Hematopoietic multipotent progenitor cell treated with erythropoietin and hydrocortisone succinate and interleukin-3 and kit ligand, for 8 days (in vitro differentiated cells): ENCODE measurements at regions not wholly inside any gene's neighbourhood (a gene's known extent, or its start where the extent isn't known, plus 50 kb on each side); places are given as distances from the start of the nearest gene placed in this dataset.

Experiments used
- DNase-seq: peaks from one replicate; pipeline ENCODE4 v3.0.0-alpha.2; 2015

DNA sequence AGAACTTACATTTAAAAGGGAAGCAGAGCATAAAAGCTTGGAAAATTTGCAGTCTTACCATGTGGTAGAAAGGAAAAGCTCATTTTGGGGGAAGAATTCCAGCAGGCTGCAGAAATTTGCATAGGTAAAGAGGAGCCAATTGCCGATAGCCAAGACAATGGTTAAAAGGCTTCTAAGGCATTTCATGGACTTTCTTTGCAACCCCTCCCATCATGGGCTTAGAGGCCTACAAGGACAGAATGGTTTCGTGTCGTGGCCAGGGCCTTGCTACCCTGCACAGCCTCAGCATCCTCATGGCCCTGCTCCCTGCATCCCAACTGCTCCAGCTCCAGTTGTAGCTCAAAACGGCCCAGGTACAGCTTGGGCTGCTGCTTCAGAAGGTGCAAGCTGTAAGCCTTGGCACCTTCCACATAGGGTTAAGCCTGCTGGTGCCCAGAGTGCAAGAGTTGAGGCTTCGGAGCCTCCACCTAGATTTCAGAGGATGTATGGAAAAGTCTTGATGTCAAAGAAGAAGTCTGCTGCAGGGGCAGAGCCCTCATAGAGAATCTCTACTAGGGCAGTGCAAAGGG, 420.3 kb downstream of the PCDH17 start:
- DNase-seq, result no peak

DNA sequence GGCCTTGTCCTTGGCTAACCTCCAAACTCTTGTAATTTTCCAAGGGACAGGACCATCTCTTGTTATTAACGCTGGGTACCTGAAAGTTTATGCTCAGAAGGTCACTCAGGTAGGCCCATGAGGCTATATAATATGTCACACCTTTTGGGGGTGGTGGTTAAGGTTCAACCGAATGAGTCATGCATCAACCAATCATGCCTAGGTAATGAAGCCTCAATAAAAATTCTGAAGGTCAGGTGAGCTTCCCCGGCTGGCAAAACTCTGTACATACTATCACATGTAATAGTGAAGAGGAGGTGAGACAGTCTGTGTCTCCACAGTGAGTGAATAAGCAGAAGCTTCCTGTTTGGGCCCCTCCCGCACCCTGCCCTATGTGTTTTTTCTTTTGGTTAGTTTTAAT, 424.9 kb downstream of the PCDH17 start:
- DNase-seq, result no peak

DNA sequence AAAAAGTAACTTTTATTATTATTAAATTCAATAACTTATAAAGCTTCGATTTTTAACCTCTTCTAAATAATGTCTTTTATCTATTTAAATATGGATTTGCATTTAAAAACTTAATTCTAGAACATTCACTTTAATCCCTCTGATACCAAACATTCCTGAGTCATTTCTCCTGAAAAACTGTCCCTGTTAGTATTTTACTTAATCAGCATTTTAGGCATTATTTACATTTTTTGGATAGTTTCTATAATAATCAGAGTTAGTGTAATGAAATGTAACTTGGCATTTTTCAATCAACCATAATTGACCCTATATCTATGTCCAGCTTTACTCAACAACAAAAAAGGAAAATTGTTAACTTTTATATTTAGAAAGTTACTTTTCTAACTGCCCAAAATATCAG, 428.1 kb downstream of the PCDH17 start:
- no peak for DNase-seq

DNA sequence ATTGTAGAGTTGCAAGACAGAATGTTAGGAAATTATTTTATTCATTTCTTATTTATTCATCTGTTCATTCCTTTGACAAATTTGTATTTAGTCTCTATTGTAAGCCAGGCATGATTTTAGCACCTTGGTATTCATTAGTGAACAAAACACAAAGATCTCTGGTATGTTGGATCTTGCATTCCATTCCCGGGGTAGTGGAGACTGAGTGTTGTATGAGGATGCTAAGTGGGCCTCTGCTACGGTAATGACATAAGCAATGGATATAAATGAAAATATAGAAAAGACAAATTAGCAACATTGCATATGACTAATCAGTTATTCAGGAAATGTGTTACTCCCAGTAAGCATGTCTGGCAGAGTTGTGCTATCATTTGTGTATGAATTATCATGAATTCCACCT, 449.3 kb downstream of the PCDH17 start:
- DNase-seq, result no peak

DNA sequence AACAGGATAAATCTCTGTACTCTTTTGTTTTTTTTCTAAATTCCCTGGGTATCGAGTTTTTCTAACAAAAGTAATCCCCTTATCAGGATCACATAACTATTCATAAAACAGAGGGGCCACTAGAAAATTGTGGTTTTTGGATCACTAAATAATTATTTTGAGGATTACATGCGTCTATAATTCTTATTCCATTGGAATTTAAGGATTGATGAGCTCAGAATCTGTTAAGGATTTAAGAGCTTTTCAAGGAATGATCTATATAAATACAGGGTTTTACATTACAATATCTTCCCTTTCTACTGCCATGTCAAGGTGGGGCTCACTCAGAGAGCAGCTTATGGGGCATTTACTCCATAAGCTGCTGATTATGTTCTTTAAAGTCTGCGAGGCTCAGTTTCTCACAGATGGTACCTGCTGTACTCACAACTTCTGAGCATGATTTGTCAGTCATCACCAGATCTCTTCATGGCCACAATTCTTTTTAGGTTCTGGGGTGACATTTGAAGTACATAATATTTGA, 449.8 kb downstream of the PCDH17 start:
- no peak for DNase-seq

DNA sequence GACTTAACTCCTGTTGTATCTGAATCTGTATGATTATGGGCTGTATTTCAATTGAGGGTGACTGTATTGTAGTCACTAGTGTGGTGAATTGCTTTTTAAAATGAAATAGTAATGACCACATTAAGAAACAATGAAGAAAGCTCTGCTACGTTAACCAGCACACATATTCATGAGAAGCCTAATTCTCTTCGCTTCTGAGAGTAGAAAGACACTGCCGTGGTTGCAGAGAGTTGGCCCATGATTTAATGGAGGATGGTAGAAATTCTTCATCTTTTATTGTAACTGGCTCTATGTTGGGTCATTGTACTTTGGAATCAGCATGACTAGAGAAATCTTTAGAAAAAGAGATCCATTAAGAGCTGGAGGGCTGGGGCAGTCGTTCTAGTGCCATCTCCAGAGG, 451.5 kb downstream of the PCDH17 start:
- no peak for DNase-seq

DNA sequence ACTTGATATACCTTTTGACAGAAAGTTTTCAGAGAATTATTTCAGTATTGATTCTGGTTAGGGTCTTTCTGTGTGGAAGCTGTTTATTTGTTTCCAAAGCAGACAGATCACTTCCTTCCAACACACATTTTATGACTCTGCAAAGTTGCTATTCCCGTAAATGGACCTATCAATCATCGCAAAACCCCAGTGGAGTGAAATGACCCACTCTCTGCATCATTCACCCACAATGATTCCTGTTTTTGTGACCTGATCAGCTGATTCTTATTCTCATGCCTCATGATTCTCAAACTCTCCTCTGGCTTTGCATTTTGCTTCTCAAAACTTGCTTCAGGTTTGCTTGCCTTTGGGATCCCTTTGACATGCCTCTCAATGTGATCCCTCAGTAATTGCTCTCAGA, 453.7 kb downstream of the PCDH17 start:
- no peak for DNase-seq

DNA sequence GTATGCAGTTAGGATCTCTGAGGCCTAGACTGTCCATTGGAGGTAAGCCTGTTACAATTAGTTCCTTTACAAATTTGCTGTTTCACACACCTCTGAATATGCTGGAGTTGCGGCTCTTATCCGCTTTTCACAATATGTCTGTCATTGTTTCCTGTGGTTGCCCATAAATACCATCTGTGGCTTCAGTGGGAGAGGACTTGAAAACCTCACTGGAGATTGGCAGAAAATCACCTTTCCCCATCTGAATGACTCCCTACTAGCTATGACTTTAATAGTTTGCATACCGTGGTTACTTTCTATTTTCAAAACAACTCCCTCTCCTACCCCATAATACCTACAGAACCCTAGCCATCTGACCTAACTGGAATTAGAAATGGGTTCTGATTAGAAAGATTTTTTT, 454.3 kb downstream of the PCDH17 start:
- peak; percentile 1 for DNase-seq

DNA sequence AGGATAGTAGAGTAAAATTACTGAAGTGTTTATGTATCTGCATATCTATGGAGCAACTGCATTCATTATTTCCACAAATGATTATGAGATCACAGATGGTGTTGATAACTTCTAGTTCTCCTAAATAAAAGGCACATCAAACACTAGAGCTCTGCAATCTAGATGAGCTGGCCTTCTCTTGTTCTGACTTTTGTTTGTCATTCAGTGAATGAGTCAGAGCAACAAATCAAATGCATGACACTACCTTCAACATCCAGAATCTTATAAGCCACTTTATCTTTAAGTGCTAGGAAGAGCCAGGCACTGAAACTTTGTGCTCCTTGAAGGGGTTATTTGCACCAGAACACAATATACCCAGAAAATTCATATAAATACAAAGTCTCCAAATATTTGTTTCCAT, 456.0 kb downstream of the PCDH17 start:
- no peak for DNase-seq

DNA sequence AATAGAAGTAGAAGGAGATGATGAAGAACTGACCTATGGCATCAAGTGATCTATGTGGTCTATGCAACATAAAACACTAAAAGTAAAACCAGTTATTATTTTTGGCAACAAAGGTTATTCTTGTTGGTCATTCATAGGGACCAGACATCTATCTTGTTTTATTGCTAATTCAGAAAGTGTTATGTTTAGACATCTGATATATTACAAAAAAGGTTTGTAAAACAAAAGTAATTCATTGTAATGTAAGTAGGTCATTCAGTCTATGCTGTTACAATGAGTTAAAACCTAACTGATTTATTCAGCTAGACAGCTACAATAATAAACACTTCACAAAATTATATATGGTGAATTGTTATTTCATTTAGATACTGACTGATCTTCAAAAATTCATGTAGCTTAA, 461.9 kb downstream of the PCDH17 start:
- DNase-seq, result no peak

DNA sequence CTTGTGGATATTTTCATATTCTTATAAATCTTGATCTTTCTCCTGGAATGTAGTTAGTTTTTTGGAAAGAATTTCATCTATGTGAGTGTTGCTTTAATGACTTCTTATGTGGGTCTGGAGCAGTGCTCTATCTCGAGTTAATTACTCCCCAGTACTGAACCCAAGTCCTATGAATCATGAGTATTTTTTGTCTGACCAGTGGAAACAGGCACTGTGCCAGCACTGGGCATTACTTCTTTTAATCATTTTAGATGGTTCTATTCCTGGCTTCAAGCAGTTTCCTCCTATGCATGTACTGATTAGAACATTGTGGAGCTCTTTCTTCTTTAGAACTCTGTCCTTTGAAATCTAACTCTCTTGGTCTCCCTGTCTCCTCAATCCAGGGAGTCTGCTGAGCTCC, 466.3 kb downstream of the PCDH17 start:
- no peak for DNase-seq

DNA sequence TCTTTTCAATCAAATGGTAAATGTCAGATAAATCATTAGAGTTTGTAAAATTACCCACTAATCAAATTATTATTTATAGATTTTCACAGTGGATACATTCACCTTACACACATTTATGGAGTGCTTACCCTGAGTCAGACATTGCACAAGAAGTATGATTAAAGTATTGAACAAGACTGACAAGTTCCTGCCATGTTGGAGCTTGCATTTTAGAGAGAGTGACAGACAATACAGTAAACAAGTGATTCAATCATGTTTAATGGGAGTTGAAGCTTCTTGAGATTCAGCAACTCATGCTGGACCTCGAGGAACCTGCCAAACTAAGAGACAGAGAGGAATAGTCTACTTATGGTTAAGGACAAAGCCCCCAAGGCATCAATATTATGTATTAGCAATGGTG, 487.8 kb downstream of the PCDH17 start:
- DNase-seq, result no peak

DNA sequence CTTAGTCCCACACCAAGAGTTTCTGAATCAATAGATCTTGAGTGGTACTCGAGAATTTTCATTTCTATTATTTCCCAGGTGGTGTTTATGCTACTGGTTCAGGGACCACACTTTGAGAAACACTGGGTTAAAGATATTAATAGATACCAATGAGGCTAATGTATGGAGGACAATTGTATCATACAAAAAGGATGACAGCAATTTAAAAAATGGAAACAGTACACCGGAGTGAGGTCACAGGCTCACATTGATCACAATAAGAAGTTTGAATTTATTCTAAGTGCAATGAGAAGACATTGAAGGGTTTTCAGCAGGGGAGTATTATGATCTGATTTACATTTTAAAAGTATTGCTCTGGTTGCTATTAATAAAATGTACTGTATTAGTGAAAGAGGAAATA, 488.3 kb downstream of the PCDH17 start:
- DNase-seq, result no peak

DNA sequence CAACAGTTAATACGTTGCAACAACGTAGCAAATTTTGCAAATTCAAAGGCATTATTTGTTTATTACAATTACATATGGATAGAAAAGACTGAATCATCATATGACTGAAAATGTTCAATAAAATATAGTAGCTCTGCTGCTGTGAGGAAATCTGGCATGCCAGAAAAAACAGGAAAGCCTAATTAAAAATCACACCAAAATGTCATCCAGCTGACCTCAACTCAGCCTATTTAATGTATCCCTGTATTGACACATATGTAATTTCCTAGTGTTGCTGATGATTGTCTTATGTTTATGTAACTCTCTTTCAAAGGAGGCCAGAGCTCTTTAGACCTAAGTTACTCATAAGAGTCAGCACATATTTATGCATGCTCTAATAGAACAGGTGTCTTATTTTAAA, 495.0 kb downstream of the PCDH17 start:
- DNase-seq, result no peak

DNA sequence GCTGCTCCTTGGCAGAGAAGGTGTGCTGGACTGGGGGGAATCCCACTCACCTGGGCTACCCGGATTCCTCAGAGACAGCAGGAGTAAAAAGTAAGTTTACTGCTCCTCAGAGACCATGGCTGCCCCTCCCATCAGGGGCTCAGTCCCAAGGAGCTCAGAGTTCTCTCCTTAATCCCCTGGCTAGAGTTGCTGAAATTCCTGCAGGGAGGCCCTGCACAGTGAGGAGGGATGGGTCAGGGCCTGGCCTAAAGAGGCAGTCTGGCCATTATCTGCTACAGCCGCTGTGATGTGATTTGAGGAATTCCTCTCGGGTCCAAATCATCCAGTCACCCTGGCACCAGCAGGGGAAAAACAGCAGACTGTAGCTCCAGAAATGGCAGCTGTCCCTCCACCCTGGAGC, 502.5 kb downstream of the PCDH17 start:
- DNase-seq, result no peak

DNA sequence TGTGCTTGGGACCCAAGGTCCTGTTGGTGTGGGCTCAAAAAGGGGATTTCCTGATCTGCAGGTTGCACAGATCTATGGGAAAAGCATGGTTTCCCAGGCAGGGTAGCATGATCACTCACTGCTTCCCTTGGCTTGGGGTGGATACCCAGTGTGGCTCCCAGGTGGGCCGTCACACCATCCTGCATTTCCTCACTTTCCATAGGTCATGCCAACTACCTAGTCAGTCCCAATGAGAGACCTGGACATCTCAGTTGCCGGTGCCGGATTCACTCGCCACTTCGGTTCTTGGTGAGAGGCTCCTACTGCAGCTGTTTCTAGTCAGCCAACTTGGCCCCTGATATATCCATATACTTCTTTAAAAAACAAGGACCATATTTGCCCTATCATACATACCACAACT, 503.0 kb downstream of the PCDH17 start:
- no peak for DNase-seq

DNA sequence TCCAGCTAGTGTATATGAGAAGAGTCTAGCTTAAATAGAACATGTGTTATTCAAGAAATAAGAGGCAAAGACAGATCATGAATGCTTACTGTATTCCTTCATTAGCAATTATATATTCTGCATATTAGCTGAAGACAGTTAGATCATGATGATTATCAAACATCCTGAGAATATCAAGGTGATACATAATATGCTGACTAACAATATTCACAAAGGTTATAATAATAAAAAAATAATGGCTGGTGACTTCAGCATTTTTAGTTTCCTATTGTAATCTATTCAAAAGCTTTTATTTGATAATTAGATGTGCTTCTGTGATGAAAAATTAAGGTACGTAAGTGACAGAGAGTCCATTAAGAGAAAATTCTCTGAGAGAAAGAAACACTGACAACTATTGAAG, 511.4 kb downstream of the PCDH17 start:
- DNase-seq, result no peak

DNA sequence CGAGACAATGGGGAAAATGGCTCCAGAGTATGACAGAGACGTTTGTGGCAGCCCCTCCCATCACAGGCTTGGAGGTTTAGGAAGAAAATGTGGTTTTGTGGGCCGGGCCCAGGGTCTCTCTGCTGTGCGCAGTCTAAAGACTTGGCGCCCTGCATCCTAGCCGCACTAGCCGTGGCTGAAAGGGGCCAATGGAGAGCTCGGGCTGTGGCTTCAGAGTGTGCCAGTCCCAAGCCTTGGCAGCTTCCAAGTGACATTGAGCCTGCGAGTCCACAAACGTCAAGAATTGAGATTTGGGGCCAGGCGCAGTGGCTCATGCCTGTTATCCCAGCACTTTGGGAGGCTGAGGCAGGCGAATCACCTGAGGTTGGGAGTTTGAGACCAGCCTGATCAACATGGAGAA, 513.1 kb downstream of the PCDH17 start:
- DNase-seq, result no peak

DNA sequence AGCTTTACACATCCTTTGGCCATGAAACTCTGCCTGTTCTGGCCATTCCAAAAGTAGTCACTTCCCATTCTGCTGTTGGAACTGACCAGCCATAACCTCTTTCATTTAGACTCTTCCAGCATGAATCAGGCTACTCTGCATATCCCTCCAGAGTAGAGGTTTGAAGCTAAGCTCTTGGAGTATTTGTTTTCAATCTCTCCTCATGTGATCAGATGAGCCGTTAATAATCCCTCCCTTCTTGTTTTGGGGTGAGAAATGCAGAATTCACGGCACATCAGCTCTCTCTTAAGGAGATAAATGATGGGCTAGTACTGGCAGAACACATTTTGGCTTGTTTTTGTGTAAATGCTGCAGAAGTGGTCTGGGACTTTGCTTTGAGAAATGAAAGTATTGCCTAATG, 519.9 kb downstream of the PCDH17 start:
- no peak for DNase-seq

DNA sequence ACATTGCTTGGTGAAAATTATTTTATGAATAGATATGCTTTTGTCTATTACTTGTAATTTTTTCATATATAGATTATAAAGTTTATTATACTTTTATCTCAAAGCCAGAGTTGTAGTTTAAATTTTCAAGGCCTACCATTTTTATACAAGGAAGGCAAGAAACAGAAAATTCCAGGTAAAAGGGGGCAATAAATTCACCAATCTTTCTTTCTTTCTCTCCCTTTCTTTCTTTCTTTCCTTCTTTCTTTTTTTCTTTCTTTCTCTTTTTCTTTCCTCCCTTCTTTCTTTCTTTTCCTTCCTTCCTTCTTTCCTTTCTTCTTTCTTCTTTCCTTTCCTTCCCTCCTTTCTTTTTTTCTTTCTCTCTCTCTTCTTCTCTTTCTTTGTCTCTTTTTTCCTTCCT, 529.4 kb downstream of the PCDH17 start:
- no peak for DNase-seq

DNA sequence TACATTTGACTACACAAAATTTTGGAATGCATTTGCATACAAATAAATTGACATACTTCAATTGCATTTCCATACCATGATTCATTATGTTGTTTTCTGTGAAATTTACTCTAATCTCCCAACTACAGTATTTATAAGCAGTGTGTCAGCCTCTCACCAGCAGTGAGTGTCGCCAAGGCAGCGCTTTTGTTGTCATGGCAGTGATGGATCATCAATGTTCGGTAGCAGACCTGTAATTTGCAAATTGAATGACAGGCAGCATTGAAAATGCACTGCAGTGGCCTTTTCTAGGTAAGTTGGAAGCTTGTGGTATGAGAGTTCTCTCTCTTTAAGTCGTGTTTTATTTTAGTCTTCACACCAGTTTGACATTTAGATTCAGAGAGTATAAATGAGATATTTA, 534.1 kb downstream of the PCDH17 start:
- no peak for DNase-seq

DNA sequence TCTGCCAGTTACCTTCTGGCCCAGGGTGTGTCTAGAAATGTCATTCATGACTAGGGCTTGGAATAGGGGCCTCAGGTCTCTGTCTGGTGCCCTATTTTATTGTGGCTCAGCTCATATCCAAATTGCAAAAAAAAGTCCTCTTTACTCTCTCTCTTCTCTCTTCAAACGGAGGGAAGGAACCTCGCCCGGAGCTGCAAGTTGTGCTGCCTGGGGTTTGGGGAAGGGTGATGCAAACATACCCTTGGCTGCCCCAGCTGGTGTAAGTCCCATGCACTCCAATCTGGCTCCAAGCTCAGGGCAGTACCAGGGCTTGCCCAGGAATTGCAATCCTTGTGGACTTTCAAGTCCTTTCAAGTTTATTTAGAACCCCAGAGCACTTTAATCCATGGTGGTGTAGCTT, 549.6 kb downstream of the PCDH17 start:
- DNase-seq, result no peak

DNA sequence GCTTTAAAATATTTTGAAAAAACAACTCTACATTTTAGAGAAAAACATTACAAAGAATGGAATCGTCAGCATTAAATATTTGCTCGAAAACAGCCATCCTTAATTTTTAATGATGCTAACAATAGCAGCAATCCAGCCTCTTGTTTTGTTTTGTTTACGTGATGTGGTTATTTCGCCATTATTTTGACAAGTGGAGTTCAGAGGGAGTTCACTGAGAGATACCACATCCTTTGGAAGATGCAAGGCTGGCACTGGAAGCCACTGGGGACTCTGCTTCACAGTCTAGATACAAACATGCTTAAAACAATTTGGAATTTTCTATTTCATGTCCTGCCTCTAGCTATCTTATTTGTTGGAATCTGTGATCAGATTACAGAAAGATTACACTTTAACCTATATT, 556.3 kb downstream of the PCDH17 start:
- DNase-seq, result no peak

DNA sequence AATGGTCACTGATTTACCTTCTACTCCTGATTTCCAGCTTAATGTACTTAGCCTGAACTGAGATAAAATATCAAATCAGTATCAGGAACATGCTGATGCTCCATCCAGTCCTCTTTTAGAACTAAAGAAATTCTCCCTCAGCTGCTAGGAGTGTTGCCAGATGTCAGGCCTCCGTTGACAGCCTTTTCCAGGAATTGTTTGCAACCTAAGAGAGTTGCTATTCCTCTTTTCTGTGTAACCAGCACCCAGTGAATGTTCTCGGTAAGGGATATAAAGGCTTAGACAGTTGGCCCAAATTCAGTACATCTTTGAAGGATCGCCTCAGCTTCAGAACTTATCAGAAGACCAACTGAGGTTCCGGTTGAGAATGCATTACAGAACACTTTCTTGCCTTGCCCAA, 559.0 kb downstream of the PCDH17 start:
- no peak for DNase-seq

DNA sequence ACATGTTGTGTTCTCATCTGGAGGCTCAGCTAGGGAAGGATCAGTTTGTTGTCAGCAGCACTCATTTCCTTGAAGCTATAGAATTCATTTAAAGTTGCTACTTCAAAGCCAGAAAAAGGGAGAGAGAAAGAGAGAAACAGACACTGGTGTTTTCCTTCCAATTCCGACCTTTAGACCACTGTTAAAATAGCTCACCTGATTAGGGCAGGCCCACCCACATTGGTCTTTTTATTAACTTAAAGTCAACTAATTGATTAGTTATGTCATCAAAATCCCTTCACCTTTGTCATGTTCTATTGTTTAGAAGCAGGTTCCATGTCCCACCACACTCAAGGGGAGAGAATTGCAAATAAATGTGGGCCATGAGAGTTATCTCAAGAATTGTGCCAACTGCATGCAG, 560.2 kb downstream of the PCDH17 start:
- no peak for DNase-seq

DNA sequence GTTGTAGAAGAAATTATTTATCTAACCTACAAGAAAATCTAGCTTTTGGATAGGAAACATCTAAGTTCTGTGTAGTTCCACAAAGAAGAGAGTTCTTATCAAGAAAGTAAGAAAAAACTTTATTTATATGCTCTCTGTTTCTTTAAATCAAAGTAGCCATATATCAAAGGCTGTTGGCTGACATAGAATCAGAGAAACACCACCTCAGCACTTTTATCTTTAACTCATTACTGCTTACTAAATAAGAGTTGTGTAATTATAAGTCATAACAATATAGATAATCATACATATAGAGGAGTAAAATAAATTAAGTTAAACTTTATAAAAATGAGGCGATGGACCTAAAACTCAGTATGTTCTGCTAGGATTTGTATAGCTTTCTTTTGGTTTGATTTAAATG, 570.6 kb downstream of the PCDH17 start:
- no peak for DNase-seq
